ENCODE measurements at regions not wholly inside any gene's neighbourhood (a gene's known extent, or its start where the extent isn't known, plus 50 kb on each side); places are given as distances from the start of the nearest gene placed in this dataset.

- TF ChIP-seq CTCF (conservative IDR thresholded peaks at IDR 0.05; ENCODE audit: low read depth, low read length) (no peak), SMC3 (IDR thresholded peaks at IDR 0.05; ENCODE audit: low read depth, low read length) (no peak), RAD21 (IDR thresholded peaks at IDR 0.05; ENCODE audit: low read length) (no peak), CEBPB (IDR thresholded peaks at IDR 0.05; ENCODE audit: low read depth, low read length) (no peak), POLR2A (IDR thresholded peaks at IDR 0.05; ENCODE audit: low read depth, low read length) (no peak)
Observed at GRCh38 chr5:71973563-71973962, 133.7 kb upstream of the MAP1B start.

Measured in IMR-90 (cell line).